Heart left ventricle (tissue), 16 donors: ENCODE measurements at regions not wholly inside any gene's neighbourhood (a gene's known extent, or its start where the extent isn't known, plus 50 kb on each side); places are given as distances from the start of the nearest gene placed in this dataset.
A peak's percentile ranks its signal among the peaks of the same experiment; 100 is the strongest.

ENCODE experiments used
- ATAC-seq, 4 donors: fragments of 200-7000 bp; cut with Tn5 transposase; one replicate each; pipeline ENCODE4 v1.9.1; 2020 to 2022; ENCODE audit warnings: moderate library complexity in 4 of 4, mild to moderate bottlenecking in 3 of 4, moderate number of reproducible peaks in 1 of 4
- DNase-seq, 5 donors: peaks; one replicate each; pipeline ENCODE4 v3.0.0-alpha.2; 2020
- H3K27ac ChIP-seq, 12 donors: fragments of 200-600 bp; sonication (generic) in 4 of 12; one replicate each; pipeline versions ENCODE4 v1.5.0 to v1.8.0; 2016 to 2022; ENCODE audit warnings: mild to moderate bottlenecking in 2 of 12
- H3K27me3 ChIP-seq, 9 donors: fragments of 200-600 bp; sonication (generic) in 2 of 9; one replicate each; pipeline versions ENCODE4 v1.5.1 to v1.8.0; 2016 to 2022; ENCODE audit warnings: mild to moderate bottlenecking in 3 of 9
- H3K36me3 ChIP-seq, 9 donors: fragments of 200-600 bp; sonication (generic) in 2 of 9; one replicate each; pipeline versions ENCODE4 v1.5.0 to v1.8.0; 2018 to 2022; ENCODE audit warnings: mild to moderate bottlenecking in 2 of 9
- H3K4me1 ChIP-seq, 12 donors: fragments of 200-600 bp; sonication (generic) in 4 of 12; one replicate each; pipeline versions ENCODE4 v1.5.0 to v1.8.0; 2016 to 2022; ENCODE audit warnings: mild to moderate bottlenecking in 3 of 12
- H3K4me3 ChIP-seq, 12 donors: fragments of 200-600 bp; sonication (generic) in 4 of 12; one replicate each; pipeline versions ENCODE4 v1.5.0 to v1.8.0; 2017 to 2022; ENCODE audit warnings: mild to moderate bottlenecking in 9 of 12, moderate library complexity in 4 of 12
- H3K9me3 ChIP-seq, 12 donors: fragments of 200-600 bp; sonication (generic) in 4 of 12; one replicate each; pipeline versions ENCODE4 v1.5.0 to v1.8.0; 2016 to 2022; ENCODE audit warnings: mild to moderate bottlenecking in 1 of 12
- CTCF ChIP-seq, 12 donors: fragments of 200-600 bp; sonication (generic) in 4 of 12; IDR thresholded peaks; one replicate each; pipeline versions ENCODE4 v1.5.0 to v1.8.0; 2018 to 2022; ENCODE audit warnings: antibody characterized with exemption in 12 of 12, mild to moderate bottlenecking in 5 of 12
- POLR2A ChIP-seq, 2 donors: fragments of 450-650 bp; IDR thresholded peaks; one replicate each; pipeline ENCODE4 v1.6.1; 2017; ENCODE audit warnings: antibody characterized with exemption in 2 of 2, mild to moderate bottlenecking in 2 of 2, moderate library complexity in 2 of 2
- WGBS, 4 donors: extraction: QIAGEN DNeasy Blood & Tissue Kit in 2 of 4; methylation state at CpG; one replicate each; pipeline versions ENCODE4 v1.1.5 to v1.1.7; 2013 to 2018; 5-methylcytosine and 5-hydroxymethylcytosine counted together
- intact Hi-C, 10 donors: fragments of 100-400 bp; cut with DNase I; formaldehyde crosslinking; loops; one replicate each; pipeline versions ENCODE4 v1.11.1 to v1.14.2; 2022
- donor health status: ischemic (EF 13 %, LVEDD 7.1; RV severe dilation, severe dysfunction).
- donor health status: healthy with polysubstance abuse.
- donor health status: DM: no; HTN: yes; CAD: no.
- donor health status: DM: no; HTN: no; CAD: no.
- donor health status: ischemic (EF 25% LVEDD 6.9; RV normal size, moderate dysfunction).
- donor health status: ischemic (EF 25% LVEDD 5.7; RV mildly dilated, moderate dysfunction).
- donor health status: healthy.
- donor health status: DM: yes; HTN: yes; CAD: no.
- donor health status: ischemic (EF 35%, LVEDD 5.7; RV mildly dilated, moderate dysfunction).
- donor health status: nonischemic (EF 11% LVEDD 7.7; RV severe dilation, severe dysfunction).
- donor health status: DM: yes; HTN: yes; CAD: no.
- donor health status: PGD.
- donor health status: ischemic (EF 29% LVEDD 5.4; RV normal size, mild dysfunction).
- donor health status: nonischemic (EF 23%, LVEDD 6.1; RV moderate dilation, normal function).

GRCh38 chr1:29793653-29794348, 557.5 kb downstream of the PTPRU start:
- Histone ChIP-seq H3K36me3 (no peaks in the 10 kb centered on the region), H3K4me3 (no peak overlapping the region), H3K27ac (no peak overlapping the region), H3K27me3 (no peaks in the 10 kb centered on the region), H3K4me1 (no peaks in the 10 kb centered on the region), H3K9me3 (peaks cover 0 to 23% (median 6%) of the 10 kb centered on the region in 12 donors)
- DNase-seq: no peak
- 70 to 86% (median 79%) methylated on average over 7 to 8 of the region's 8 CpGs for WGBS, 4 donors
- ATAC-seq: no peak
- intact Hi-C loops: loop anchor here (1.0 to 10.0 kb wide), 15 partner anchors 54 to 921 kb away; partner anchors contain the start of genes PTPRU (in 3 of the 10) and MECR (in 1 of the 10)
- TF ChIP-seq CTCF (IDR thresholded peaks at IDR 0.05) (no peak), POLR2A (IDR thresholded peaks at IDR 0.05) (no peak)

GRCh38 chr1:29793101-29793546, 556.8 kb downstream of the PTPRU start:
- Histone ChIP-seq H3K36me3 (no peaks in the 10 kb centered on the region), H3K4me3 (no peak overlapping the region), H3K4me1 (no peaks in the 10 kb centered on the region), H3K27ac (no peak overlapping the region), H3K9me3 (peaks cover 0 to 23% (median 6%) of the 10 kb centered on the region in 12 donors), H3K27me3 (peaks cover 0 to 2% (median 0%) of the 10 kb centered on the region in 9 donors)
- ATAC-seq (peak in 3 of 4 donors; percentile 74 to 83 (median 82)), DNase-seq (peak; percentile 70 to 82 (median 76))
- WGBS, 4 donors: 9 to 11% (median 10%) methylated on average over 6 to 8 of the region's 8 CpGs
- intact Hi-C loops: loop anchor here (1.0 to 10.0 kb wide), 15 partner anchors 54 to 922 kb away; partner anchors contain the start of genes PTPRU (in 3 of the 10) and MECR (in 1 of the 10)
- no peak for TF ChIP-seq POLR2A (IDR thresholded peaks at IDR 0.05)
- TF ChIP-seq CTCF (IDR thresholded peaks at IDR 0.05): peak; percentile 68 to 88 (median 78)

GRCh38 chr1:29789910-29790247, 553.6 kb downstream of the PTPRU start:
- H3K36me3 ChIP-seq: no peaks in the 10 kb centered on the region
- 66 to 75% (median 73%) methylated on average over 6 of the region's 6 CpGs for WGBS, 4 donors
- TF ChIP-seq POLR2A (IDR thresholded peaks at IDR 0.05): no peak
- no peak overlapping the region for H3K27ac ChIP-seq
- DNase-seq (no peak), ATAC-seq (peak in 1 of 4 donors; percentile 21)
- intact Hi-C loops: loop anchor here (5.0 to 10.0 kb wide), 13 partner anchors 57 to 925 kb away; partner anchors contain the start of genes PTPRU (in 3 of the 10) and MECR (in 1 of the 10)
- H3K4me1 ChIP-seq: no peaks in the 10 kb centered on the region
- H3K4me3 ChIP-seq: no peak overlapping the region
- H3K27me3 ChIP-seq: peaks cover 0 to 4% (median 0%) of the 10 kb centered on the region in 9 donors
- peaks cover 0 to 2% (median 0%) of the 10 kb centered on the region in 12 donors for H3K9me3 ChIP-seq

- TF ChIP-seq POLR2A (IDR thresholded peaks at IDR 0.05): no peak
- no peak for TF ChIP-seq CTCF (IDR thresholded peaks at IDR 0.05)
- Histone ChIP-seq H3K27me3 (peaks cover 0 to 4% (median 0%) of the 10 kb centered on the region in 9 donors), H3K4me1 (no peaks in the 10 kb centered on the region), H3K9me3 (no peaks in the 10 kb centered on the region), H3K36me3 (no peaks in the 10 kb centered on the region), H3K4me3 (no peak overlapping the region), H3K27ac (no peak overlapping the region)
- WGBS, 4 donors: 57 to 65% (median 62%) methylated on average over 10 of the region's 10 CpGs
- intact Hi-C loops: loop anchor here in 1 of 10 donors (10.0 kb wide), 1 partner anchor 585 kb away; no protein-coding TSS in a partner anchor
- DNase-seq: no peak
- ATAC-seq: no peak
Observed at GRCh38 chr1:29789221-29789909, 553.0 kb downstream of the PTPRU start.
